H1 (cell line): ENCODE measurements at regions not wholly inside any gene's neighbourhood (a gene's known extent, or its start where the extent isn't known, plus 50 kb on each side); places are given as distances from the start of the nearest gene placed in this dataset.

Source experiments
- CTCF ChIA-PET: fragments of 300-600 bp; sonication (Branson Sonifier 250); formaldehyde crosslinking; loops from one replicate; lab custom pipeline; 2021; ENCODE audit not compliant: partially characterized antibody; lab: Charles Lee
- POLR2A ChIA-PET: fragments of 300-600 bp; sonication (Branson Sonifier 250); formaldehyde crosslinking; loops from one replicate; lab custom pipeline; 2021; ENCODE audit warnings: inconsistent platforms; ENCODE audit not compliant: partially characterized antibody; lab: Charles Lee
- DNase-seq, 2 experiments: peaks; one replicate each; pipeline versions ENCODE4 v3.0.0 to v3.0.0-alpha.2; 2010 to 2022; ENCODE audit warnings: low spot score in 2 of 2, low read depth in 1 of 2, mixed read lengths in 1 of 2
- FAIRE-seq: peaks from 2 replicates; lab custom pipeline; 2011; peaks lifted over from hg19 to GRCh38; lab: Jason Lieb, UNC
- H2AFZ ChIP-seq: 2 replicates; pipeline ENCODE4 v1.8.1; 2012; ENCODE audit warnings: low read length, inconsistent platforms
- H2AK5ac ChIP-seq: 2 replicates; pipeline ENCODE4 v1.6.1; 2013; ENCODE audit warnings: low read depth, low read length
- H2BK120ac ChIP-seq: replicated peaks from 2 replicates; pipeline ENCODE3; 2013; ENCODE audit warnings: low read depth, low read length, inconsistent platforms
- H2BK12ac ChIP-seq: 2 replicates; pipeline ENCODE4 v1.6.1; 2013; ENCODE audit warnings: low read depth, low read length
- H2BK15ac ChIP-seq: 2 replicates; pipeline ENCODE4 v1.6.1; 2013; ENCODE audit warnings: low read length
- H2BK20ac ChIP-seq: 2 replicates; pipeline ENCODE4 v1.6.1; 2013; ENCODE audit warnings: low read length
- H2BK5ac ChIP-seq: 2 replicates; pipeline ENCODE4 v1.6.1; 2013; ENCODE audit warnings: low read depth, low read length
- H3K14ac ChIP-seq: 2 replicates; pipeline ENCODE4 v1.6.1; 2013; ENCODE audit warnings: inconsistent platforms; ENCODE audit not compliant: insufficient read length
- H3K18ac ChIP-seq: 2 replicates; pipeline ENCODE4 v1.6.1; 2013; ENCODE audit warnings: low read length; ENCODE audit errors: extremely low read depth
- H3K23ac ChIP-seq: 2 replicates; pipeline ENCODE4 v1.6.1; 2013; ENCODE audit warnings: inconsistent platforms; ENCODE audit not compliant: insufficient read length
- H3K23me2 ChIP-seq: 2 replicates; pipeline ENCODE4 v1.6.1; 2013; ENCODE audit warnings: low read depth, low read length
- H3K27ac ChIP-seq: 2 replicates; pipeline ENCODE4 v1.6.1; 2011; ENCODE audit warnings: low read depth, low read length, inconsistent platforms
- H3K27me3 ChIP-seq, 4 experiments: replicated peaks in 1 of 4; 1 replicate in 1 of 4; 2 replicates in 3 of 4; pipeline versions ENCODE4 v1.6.1 to v1.8.1; 2011 to 2013; ENCODE audit warnings: low read length in 3 of 4, mild to moderate bottlenecking in 3 of 4, inconsistent platforms in 2 of 4, mixed read lengths in 2 of 4, moderate library complexity in 1 of 4; ENCODE audit not compliant: control insufficient read depth in 3 of 4, insufficient read depth in 3 of 4; ENCODE audit errors: extremely low read depth in 1 of 4
- H3K36me3 ChIP-seq, 4 experiments: 2 replicates each; pipeline versions ENCODE4 v1.6.1 to v1.8.1; 2011 to 2013; ENCODE audit warnings: mild to moderate bottlenecking in 4 of 4, low read length in 3 of 4, moderate library complexity in 2 of 4, control low read depth in 1 of 4, inconsistent platforms in 1 of 4; ENCODE audit not compliant: insufficient read depth in 4 of 4, control insufficient read depth in 2 of 4
- H3K4ac ChIP-seq: replicated peaks from 2 replicates; pipeline ENCODE3; 2013; ENCODE audit warnings: low read length, low read depth, mixed read lengths, inconsistent platforms; ENCODE audit not compliant: insufficient read length
- H3K4me1 ChIP-seq, 4 experiments: replicated peaks in 1 of 4; 1 replicate in 1 of 4; 2 replicates in 3 of 4; pipeline versions ENCODE4 v1.6.1 to v1.8.1; 2011 to 2013; ENCODE audit warnings: low read length in 3 of 4, inconsistent platforms in 2 of 4, mixed read lengths in 1 of 4; ENCODE audit not compliant: insufficient read depth in 4 of 4, control insufficient read depth in 3 of 4
- H3K4me2 ChIP-seq, 2 experiments: 2 replicates each; pipeline versions ENCODE4 v1.6.1 to v1.8.1; 2011 to 2013; ENCODE audit warnings: low read depth in 2 of 2, low read length in 2 of 2, control low read depth in 1 of 2, inconsistent platforms in 1 of 2, mild to moderate bottlenecking in 1 of 2; ENCODE audit not compliant: insufficient read depth in 1 of 2
- H3K4me3 ChIP-seq, 4 experiments: fragments of 200-600, 300-600 bp in 1 of 4; sonication (generic), shearing (Covaris generic), sonication (Bioruptor Twin) in 1 of 4; 2 replicates each; pipeline versions ENCODE4 v1.5.1 to v1.8.1; 2011 to 2016; ENCODE audit warnings: low read length in 4 of 4, low read depth in 3 of 4, control low read depth in 2 of 4, inconsistent platforms in 2 of 4, mild to moderate bottlenecking in 2 of 4, mixed read lengths in 1 of 4, moderate library complexity in 1 of 4; ENCODE audit not compliant: insufficient read depth in 2 of 4; ENCODE audit errors: extremely low read depth in 1 of 4
- H3K56ac ChIP-seq: replicated peaks from 2 replicates; pipeline ENCODE3; 2013; ENCODE audit warnings: low read depth, mild to moderate bottlenecking, mixed read lengths, low read length, inconsistent platforms; ENCODE audit not compliant: insufficient read length
- H3K79me1 ChIP-seq: 2 replicates; pipeline ENCODE4 v1.6.1; 2013; ENCODE audit warnings: low read depth, low read length, control low read depth
- H3K79me2 ChIP-seq, 2 experiments: 2 replicates each; pipeline versions ENCODE4 v1.6.1 to v1.8.1; 2012 to 2013; ENCODE audit warnings: low read length in 2 of 2, mild to moderate bottlenecking in 2 of 2, inconsistent platforms in 1 of 2; ENCODE audit not compliant: insufficient read depth in 2 of 2, control insufficient read depth in 1 of 2
- H3K9ac ChIP-seq, 4 experiments: replicated peaks in 1 of 4; 1 replicate in 1 of 4; 2 replicates in 3 of 4; pipeline versions ENCODE4 v1.6.1 to v1.8.1; 2011 to 2013; ENCODE audit warnings: low read depth in 3 of 4, low read length in 3 of 4, control low read depth in 2 of 4, mild to moderate bottlenecking in 2 of 4, moderate library complexity in 2 of 4, inconsistent platforms in 1 of 4; ENCODE audit errors: extremely low read depth in 1 of 4
- H3K9me3 ChIP-seq, 2 experiments: 2 replicates each; pipeline versions ENCODE4 v1.6.1 to v1.8.1; 2012 to 2013; ENCODE audit warnings: mild to moderate bottlenecking in 2 of 2, moderate library complexity in 2 of 2, control low read depth in 1 of 2, inconsistent platforms in 1 of 2, low read depth in 1 of 2, low read length in 1 of 2, mixed read lengths in 1 of 2; ENCODE audit not compliant: insufficient read depth in 2 of 2
- H4K20me1 ChIP-seq, 2 experiments: replicated peaks in 1 of 2; 2 replicates each; pipeline versions ENCODE3 to v1.8.1; 2011 to 2013; ENCODE audit warnings: inconsistent platforms in 2 of 2, low read length in 2 of 2, mild to moderate bottlenecking in 1 of 2; ENCODE audit not compliant: insufficient read depth in 2 of 2, control insufficient read depth in 1 of 2
- H4K5ac ChIP-seq: 2 replicates; pipeline ENCODE4 v1.6.1; 2013; ENCODE audit warnings: low read length, low read depth, mixed read lengths, inconsistent platforms; ENCODE audit not compliant: insufficient read length
- H4K8ac ChIP-seq: 2 replicates; pipeline ENCODE4 v1.8.0; 2013; ENCODE audit warnings: mild to moderate bottlenecking, moderate library complexity, low read length, inconsistent platforms; ENCODE audit not compliant: insufficient read depth; ENCODE audit errors: extremely low read depth
- H4K91ac ChIP-seq: replicated peaks from 2 replicates; pipeline ENCODE3; 2013; ENCODE audit warnings: low read length, mixed read lengths, inconsistent platforms; ENCODE audit not compliant: insufficient read length
- BACH1 ChIP-seq: IDR thresholded peaks from 2 replicates; pipeline ENCODE4 v1.6.1; 2012; ENCODE audit warnings: low read length, improper control_type of control experiment
- BCL11A ChIP-seq, 2 experiments: IDR thresholded peaks; one replicate each; pipeline ENCODE4 v1.6.1; 2011; ENCODE audit warnings: low read depth in 2 of 2, low read length in 2 of 2, mild to moderate bottlenecking in 2 of 2
- CREB1 ChIP-seq: IDR thresholded peaks from 2 replicates; pipeline ENCODE4 v1.6.1; 2012; ENCODE audit warnings: inconsistent platforms
- CTCF ChIP-seq, 3 experiments: IDR thresholded peaks; 1 replicate in 2 of 3; 2 replicates in 1 of 3; pipeline versions ENCODE4 v1.5.1 to v1.6.1; 2011; ENCODE audit warnings: low read length in 3 of 3, mild to moderate bottlenecking in 3 of 3, inconsistent platforms in 2 of 3, low read depth in 1 of 3, moderate library complexity in 1 of 3; ENCODE audit not compliant: insufficient read depth in 1 of 3; ENCODE audit errors: control extremely low read depth in 1 of 3
- JUND ChIP-seq: IDR thresholded peaks from 2 replicates; pipeline ENCODE4 v1.6.1; 2011; ENCODE audit warnings: mild to moderate bottlenecking, improper control_type of control experiment, low read length
- KDM4A ChIP-seq: IDR thresholded peaks from one replicate; pipeline ENCODE4 v1.7.1; 2012; ENCODE audit warnings: low read depth, mild to moderate bottlenecking, moderate library complexity, low read length, inconsistent platforms; ENCODE audit not compliant: severe bottlenecking
- RFX5 ChIP-seq: IDR thresholded peaks from 2 replicates; pipeline ENCODE4 v1.6.1; 2011; ENCODE audit warnings: low read depth, low read length, improper control_type of control experiment, borderline replicate concordance
- SUZ12 ChIP-seq: fragments of 200-600 bp; sonication (generic); IDR thresholded peaks from 2 replicates; pipeline ENCODE4 v1.6.1; 2012; ENCODE audit warnings: mild to moderate bottlenecking, inconsistent platforms, low read length, moderate library complexity, mixed read lengths
- WGBS, 2 experiments: shearing (Covaris generic) in 1 of 2; methylation state at CpG; one replicate each; pipeline versions ENCODE4 v1.1.6 to v1.1.7; 2013 to 2015; ENCODE audit warnings: low lambda C conversion rate in 2 of 2, mixed read lengths in 2 of 2, inconsistent platforms in 1 of 2, low coverage in 1 of 2, missing lambda C conversion rate in 1 of 2; ENCODE audit not compliant: insufficient replicate concordance in 2 of 2, insufficient coverage in 1 of 2, insufficient read length in 1 of 2; ENCODE audit errors: extremely low coverage in 1 of 2, missing lambda C conversion rate in 1 of 2; 5-methylcytosine and 5-hydroxymethylcytosine counted together

- Histone ChIP-seq H3K23me2 (no peaks in the 10 kb centered on the region), H3K27ac (no peak overlapping the region), H3K9me3 (no peaks in the 10 kb centered on the region), H3K79me2 (no peaks in the 10 kb centered on the region), H3K4me2 (no peak overlapping the region), H3K79me1 (no peaks in the 10 kb centered on the region), H2AK5ac (no peak overlapping the region), H2BK12ac (no peak overlapping the region), H4K91ac (no peak overlapping the region), H3K36me3 (no peaks in the 10 kb centered on the region), H3K18ac (no peak overlapping the region), H3K23ac (no peak overlapping the region), H2BK5ac (no peak overlapping the region), H3K4me1 (no peaks in the 10 kb centered on the region), H2BK120ac (no peak overlapping the region), H2AFZ (peak overlapping the region; percentile 44; the same call in 1 of the 2 replicates), H4K5ac (no peak overlapping the region), H3K4ac (no peak overlapping the region), H3K4me3 (no peak overlapping the region), H3K14ac (no peak overlapping the region), H2BK15ac (no peak overlapping the region), H3K9ac (no peak overlapping the region), H3K56ac (no peak overlapping the region), H4K8ac (no peak overlapping the region), H2BK20ac (no peak overlapping the region), H3K27me3 (no peaks in the 10 kb centered on the region), H4K20me1 (no peaks in the 10 kb centered on the region)
- TF ChIP-seq SUZ12 = no peak
- TF ChIP-seq JUND = no peak
- no peak for TF ChIP-seq CTCF (IDR thresholded peaks at IDR 0.05; ENCODE audit: control extremely low read depth in 1 of 3, insufficient read depth in 1 of 3, low read depth in 1 of 3, low read length in 3 of 3)
- TF ChIP-seq BACH1 = no peak
- TF ChIP-seq BCL11A (IDR thresholded peaks at IDR 0.05; ENCODE audit: low read depth in 2 of 2, low read length in 2 of 2) = no peak
- no peak for TF ChIP-seq KDM4A
- no peak for TF ChIP-seq RFX5
- no peak for TF ChIP-seq CREB1
- no peak for DNase-seq
- CTCF ChIA-PET = no interaction called here
- POLR2A ChIA-PET = no interaction called here
- WGBS, 2 experiments = 93% methylated on average over 1 of the region's 1 CpG; no CpG with 5 or more reads in 1 of the 2 experiments
- no peak for FAIRE-seq
These were observed 290.9 kb downstream of the LRRIQ3 start for GRCh38 chr1:73907051-73907450.
